ENCODE measurements at regions not wholly inside any gene's neighbourhood (a gene's known extent, or its start where the extent isn't known, plus 50 kb on each side); places are given as distances from the start of the nearest gene placed in this dataset.
A peak's percentile ranks its signal among the peaks of the same experiment; 100 is the strongest.
"Not testable (repeated sequence)": the region's sequence is repeated elsewhere in the genome, so short reads cannot be mapped to it uniquely, and the experiment has no call there.

DNA sequence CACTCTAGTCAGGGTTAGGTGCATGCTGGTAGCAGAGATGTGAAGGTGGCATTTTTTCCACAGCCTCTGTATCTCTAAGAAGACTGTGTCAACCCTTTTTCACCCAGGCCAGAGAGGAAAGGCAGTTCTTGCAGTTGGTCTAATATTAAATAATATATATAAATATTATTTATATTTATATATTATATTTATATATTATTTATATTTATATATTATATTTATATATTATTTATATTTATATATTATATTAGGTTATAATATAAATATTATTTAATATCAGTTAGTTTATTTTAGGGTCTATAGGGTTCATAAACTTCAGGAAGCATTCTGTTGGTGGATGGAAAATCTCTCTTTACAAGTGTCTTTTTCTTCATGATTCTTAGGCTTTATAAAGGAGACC is 218.6 kb upstream of the DMRTA1 start:
- Histone ChIP-seq H3K36me3 (ENCODE audit: low read depth) (no peaks in the 10 kb centered on the region), H3K9me3 (peaks cover 8% of the 10 kb centered on the region), H3K4me1 (ENCODE audit: low read depth) (no peaks in the 10 kb centered on the region), H3K4me3 (no peak overlapping the region)
- no peak for ATAC-seq
- intact Hi-C loops (cut with DNase I, micrococcal nuclease): no loop called here
- no peak for DNase-seq
- no peak for TF ChIP-seq CTCF (IDR thresholded peaks at IDR 0.05)

- no peaks in the 10 kb centered on the region for H3K4me1 ChIP-seq (ENCODE audit: low read depth)
- ATAC-seq (no peak), DNase-seq (no peak)
- H3K36me3 ChIP-seq (ENCODE audit: low read depth): no peaks in the 10 kb centered on the region
- intact Hi-C loops (cut with DNase I, micrococcal nuclease): no loop called here
- no peak for TF ChIP-seq CTCF (IDR thresholded peaks at IDR 0.05)
- peaks cover 8% of the 10 kb centered on the region for H3K9me3 ChIP-seq
- no peak overlapping the region for H3K4me3 ChIP-seq
Measured at GRCh38 chr9:22228542-22228941, 218.1 kb upstream of the DMRTA1 start.

DNA sequence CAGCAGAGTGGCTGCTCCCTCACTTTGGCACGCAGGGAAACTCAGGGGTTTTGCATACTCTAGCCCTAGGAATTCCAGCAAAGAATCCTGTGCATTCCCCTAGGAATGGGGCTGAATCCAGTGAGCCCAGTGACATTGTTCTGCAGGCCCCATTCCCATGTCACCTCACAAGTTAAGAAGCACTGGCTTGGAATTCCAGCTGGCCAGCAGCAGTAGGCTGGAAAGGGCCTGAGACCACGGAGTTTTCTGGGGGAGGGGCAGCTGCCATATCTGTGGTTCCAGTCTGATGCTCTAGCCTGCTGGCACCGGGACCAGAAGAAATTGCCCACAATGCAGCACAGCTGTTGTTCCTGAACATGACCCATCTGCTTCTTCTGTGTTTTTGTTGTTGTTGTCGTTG is 217.6 kb upstream of the DMRTA1 start:
- H3K9me3 ChIP-seq: peaks cover 8% of the 10 kb centered on the region
- no peaks in the 10 kb centered on the region for H3K4me1 ChIP-seq (ENCODE audit: low read depth)
- no peak overlapping the region for H3K4me3 ChIP-seq
- TF ChIP-seq CTCF (IDR thresholded peaks at IDR 0.05): no peak
- H3K36me3 ChIP-seq (ENCODE audit: low read depth): no peaks in the 10 kb centered on the region
- intact Hi-C loops (cut with DNase I, micrococcal nuclease): no loop called here
- ATAC-seq (no peak), DNase-seq (peak in 1 of 3 donors; percentile 19)

GRCh38 chr9:22231309-22231708 is 215.3 kb upstream of the DMRTA1 start:
- ATAC-seq; intact Hi-C loops (cut with DNase I, micrococcal nuclease); H3K36me3 ChIP-seq (ENCODE audit: low read depth): not testable (repeated sequence)

DNA sequence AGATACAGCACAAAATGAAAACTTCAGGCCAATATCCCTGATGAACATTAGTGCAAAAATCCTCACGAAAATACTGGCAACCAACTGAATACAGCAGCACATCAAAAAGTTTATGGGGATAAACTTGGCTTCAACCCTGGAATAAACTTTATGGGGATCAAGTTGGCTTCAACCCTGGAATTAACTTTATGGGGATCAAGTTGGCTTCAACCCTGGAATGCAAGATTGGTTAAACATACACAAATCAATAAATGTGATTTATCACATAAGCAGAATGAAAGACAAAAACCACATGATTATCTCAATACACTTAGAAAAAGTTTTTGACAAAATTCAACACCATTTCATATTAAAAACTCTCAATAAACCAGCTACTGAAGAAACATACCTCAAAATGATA is 213.7 kb upstream of the DMRTA1 start:
- DNase-seq (no peak), ATAC-seq (no peak)
- intact Hi-C loops (cut with DNase I, micrococcal nuclease): no loop called here
- H3K4me1 ChIP-seq (ENCODE audit: low read depth): no peaks in the 10 kb centered on the region
- H3K36me3 ChIP-seq (ENCODE audit: low read depth): no peaks in the 10 kb centered on the region
- H3K4me3 ChIP-seq: no peak overlapping the region
- peaks cover 8% of the 10 kb centered on the region for H3K9me3 ChIP-seq
- no peak for TF ChIP-seq CTCF (IDR thresholded peaks at IDR 0.05)

More at GRCh38 chr9:22231309-22231708, 215.3 kb upstream of the DMRTA1 start:
- H3K4me3 ChIP-seq; H3K9me3 ChIP-seq; H3K4me1 ChIP-seq (ENCODE audit: low read depth); DNase-seq: not testable (repeated sequence)

- no peak for TF ChIP-seq CTCF (IDR thresholded peaks at IDR 0.05)
- ATAC-seq (no peak), DNase-seq (no peak)
- Histone ChIP-seq H3K4me1 (ENCODE audit: low read depth) (peaks cover 3% of the 10 kb centered on the region), H3K4me3 (no peak overlapping the region), H3K36me3 (ENCODE audit: low read depth) (no peaks in the 10 kb centered on the region), H3K9me3 (no peaks in the 10 kb centered on the region)
- intact Hi-C loops (cut with DNase I, micrococcal nuclease): loop anchor here in 1 of 2 donors (5.0 kb wide), 1 partner anchor 425 kb away; no protein-coding TSS in a partner anchor
Measured at GRCh38 chr9:22237497-22238363, 208.9 kb upstream of the DMRTA1 start.
